GM12874 (cell line): ENCODE measurements at regions not wholly inside any gene's neighbourhood (a gene's known extent, or its start where the extent isn't known, plus 50 kb on each side); places are given as distances from the start of the nearest gene placed in this dataset.

ENCODE experiments used
- TF ChIP-seq, protein P1 (sequence below): IDR thresholded peaks from 2 replicates; pipeline ENCODE4 v1.5.1; 2011; ENCODE audit warnings: low read depth, mild to moderate bottlenecking, control low read depth, low read length, moderate library complexity; ENCODE audit not compliant: insufficient read depth

DNA sequence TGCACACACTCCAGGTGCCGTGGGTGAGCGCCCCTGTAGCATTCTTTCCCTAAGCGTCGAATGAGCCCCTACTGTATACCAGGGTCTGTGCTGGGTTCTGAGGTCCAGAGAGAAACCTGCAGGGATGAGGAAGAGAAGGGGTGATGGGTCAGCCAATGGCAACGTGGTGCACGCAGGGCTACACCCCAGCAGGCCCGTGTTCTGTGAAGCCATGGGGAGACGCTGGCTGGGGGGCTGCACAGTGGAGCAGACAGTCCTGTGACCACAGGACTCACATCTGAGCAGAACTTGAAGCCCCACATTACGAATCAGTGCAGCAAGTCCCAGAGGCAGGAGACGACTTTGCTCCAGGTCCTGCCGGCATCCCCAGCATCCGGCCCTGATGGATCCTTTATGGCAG is 1481.4 kb downstream of the BRD1 start:
- TF ChIP-seq, protein P1, sequence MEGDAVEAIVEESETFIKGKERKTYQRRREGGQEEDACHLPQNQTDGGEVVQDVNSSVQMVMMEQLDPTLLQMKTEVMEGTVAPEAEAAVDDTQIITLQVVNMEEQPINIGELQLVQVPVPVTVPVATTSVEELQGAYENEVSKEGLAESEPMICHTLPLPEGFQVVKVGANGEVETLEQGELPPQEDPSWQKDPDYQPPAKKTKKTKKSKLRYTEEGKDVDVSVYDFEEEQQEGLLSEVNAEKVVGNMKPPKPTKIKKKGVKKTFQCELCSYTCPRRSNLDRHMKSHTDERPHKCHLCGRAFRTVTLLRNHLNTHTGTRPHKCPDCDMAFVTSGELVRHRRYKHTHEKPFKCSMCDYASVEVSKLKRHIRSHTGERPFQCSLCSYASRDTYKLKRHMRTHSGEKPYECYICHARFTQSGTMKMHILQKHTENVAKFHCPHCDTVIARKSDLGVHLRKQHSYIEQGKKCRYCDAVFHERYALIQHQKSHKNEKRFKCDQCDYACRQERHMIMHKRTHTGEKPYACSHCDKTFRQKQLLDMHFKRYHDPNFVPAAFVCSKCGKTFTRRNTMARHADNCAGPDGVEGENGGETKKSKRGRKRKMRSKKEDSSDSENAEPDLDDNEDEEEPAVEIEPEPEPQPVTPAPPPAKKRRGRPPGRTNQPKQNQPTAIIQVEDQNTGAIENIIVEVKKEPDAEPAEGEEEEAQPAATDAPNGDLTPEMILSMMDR, result no peak

GRCh38 chr22:48345631-48346030 is 1482.0 kb downstream of the BRD1 start:
- TF ChIP-seq, protein P1, result no peak

- TF ChIP-seq, protein P1, result no peak
Observed at GRCh38 chr22:48343461-48343860, 1484.2 kb downstream of the BRD1 start.

DNA sequence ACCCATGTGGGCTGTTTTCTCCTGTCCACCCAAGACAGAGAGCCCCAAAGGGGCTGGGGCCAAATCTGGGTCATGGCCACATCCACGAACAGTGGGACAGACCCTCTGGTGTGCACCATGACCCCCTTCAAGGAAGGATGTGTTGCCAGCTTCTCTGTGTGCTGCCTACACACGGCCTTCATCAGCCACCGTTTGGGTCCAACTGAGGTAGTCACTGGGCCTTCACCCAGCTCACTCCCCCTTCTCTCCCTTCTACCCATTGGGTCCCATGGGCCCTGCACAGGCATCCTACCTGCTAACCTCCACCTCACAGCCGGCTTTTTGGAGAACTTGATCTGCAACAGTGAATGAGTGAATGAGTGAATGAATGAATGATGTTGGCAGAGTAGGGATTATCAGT is 1484.9 kb downstream of the BRD1 start:
- TF ChIP-seq, protein P1, result no peak

- TF ChIP-seq, protein P1, result no peak
Observed at GRCh38 chr22:48342016-48342415, 1485.7 kb downstream of the BRD1 start.

DNA sequence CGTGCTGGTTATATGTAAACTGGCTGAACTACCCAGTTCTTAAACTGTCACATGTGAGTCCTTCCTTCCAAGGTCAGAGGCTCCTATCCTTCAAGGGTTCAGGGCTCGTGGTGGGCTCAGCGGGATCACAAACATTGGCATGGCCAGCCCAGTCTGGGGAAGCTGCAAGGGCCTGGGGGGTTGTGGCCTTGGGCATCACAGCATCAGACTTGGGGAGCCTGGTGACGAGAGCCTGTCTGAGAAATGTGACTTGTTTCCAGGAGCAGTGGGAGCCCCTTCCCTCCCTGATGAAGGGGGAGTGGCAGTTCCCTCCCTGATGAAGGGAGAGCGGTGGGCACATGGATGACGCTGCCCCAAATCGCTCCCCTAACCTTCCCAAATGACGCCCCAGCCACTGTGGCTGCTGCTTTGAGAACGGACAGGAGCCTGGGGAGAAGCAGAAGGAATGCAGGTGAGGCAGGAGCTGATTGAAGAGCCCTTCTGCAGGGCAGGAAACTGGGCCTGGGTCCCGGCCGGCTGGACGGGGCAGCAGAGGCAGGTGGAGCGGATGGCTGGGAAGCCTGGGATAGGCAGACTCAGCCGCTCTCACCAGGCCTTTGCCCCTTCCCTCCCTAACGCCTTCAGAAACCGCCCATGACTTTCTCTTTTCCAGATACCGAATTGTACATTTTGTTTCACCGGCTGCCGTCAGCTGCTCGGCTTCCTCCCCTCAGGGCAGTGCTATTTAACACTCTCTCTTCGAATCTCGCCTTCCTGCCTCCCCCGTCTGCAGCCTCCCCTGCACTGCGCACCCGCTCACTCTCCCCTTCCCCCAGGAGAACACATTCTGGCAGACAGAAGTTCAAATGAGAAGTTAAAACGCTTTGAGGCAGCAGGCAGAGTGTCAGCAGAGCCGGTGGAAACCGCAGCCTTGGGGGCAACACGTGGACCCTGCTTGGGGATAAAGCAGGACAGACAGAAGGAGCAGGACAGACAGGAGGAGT is 1486.7 kb downstream of the BRD1 start:
- TF ChIP-seq, protein P1, result no peak

- TF ChIP-seq, protein P1, result no peak
Observed at GRCh38 chr22:48340191-48340590, 1487.5 kb downstream of the BRD1 start.
